Muscle of leg (tissue), 3 donors: ENCODE measurements at regions not wholly inside any gene's neighbourhood (a gene's known extent, or its start where the extent isn't known, plus 50 kb on each side); places are given as distances from the start of the nearest gene placed in this dataset.

Experiments used
- DNase-seq: peaks from one replicate; pipeline ENCODE4 v3.0.0; 2013
- H3K27ac ChIP-seq: one replicate; pipeline ENCODE4 v1.5.1; 2013; ENCODE audit warnings: mild to moderate bottlenecking, low read length, control low read depth
- H3K27me3 ChIP-seq: one replicate; pipeline ENCODE4 v1.6.1; 2013; ENCODE audit warnings: low read length; ENCODE audit not compliant: control insufficient read depth, insufficient read depth
- H3K36me3 ChIP-seq: one replicate; pipeline ENCODE4 v1.6.1; 2013; ENCODE audit warnings: low read length; ENCODE audit not compliant: control insufficient read depth, insufficient read depth
- H3K4me1 ChIP-seq: one replicate; pipeline ENCODE4 v1.6.1; 2013; ENCODE audit warnings: low read length; ENCODE audit not compliant: control insufficient read depth, insufficient read depth
- H3K4me3 ChIP-seq: one replicate; pipeline ENCODE4 v1.5.1; 2013; ENCODE audit warnings: low read length, control low read depth
- H3K9me3 ChIP-seq: replicated peaks from 2 replicates; pipeline ENCODE4 v1.6.1; 2013; ENCODE audit warnings: low read depth, low read length; ENCODE audit not compliant: control insufficient read depth
- WGBS: methylation state at CpG from one replicate; pipeline ENCODE4 v1.1.5; 2013; ENCODE audit warnings: missing lambda C conversion rate; ENCODE audit not compliant: insufficient coverage; 5-methylcytosine and 5-hydroxymethylcytosine counted together

DNA sequence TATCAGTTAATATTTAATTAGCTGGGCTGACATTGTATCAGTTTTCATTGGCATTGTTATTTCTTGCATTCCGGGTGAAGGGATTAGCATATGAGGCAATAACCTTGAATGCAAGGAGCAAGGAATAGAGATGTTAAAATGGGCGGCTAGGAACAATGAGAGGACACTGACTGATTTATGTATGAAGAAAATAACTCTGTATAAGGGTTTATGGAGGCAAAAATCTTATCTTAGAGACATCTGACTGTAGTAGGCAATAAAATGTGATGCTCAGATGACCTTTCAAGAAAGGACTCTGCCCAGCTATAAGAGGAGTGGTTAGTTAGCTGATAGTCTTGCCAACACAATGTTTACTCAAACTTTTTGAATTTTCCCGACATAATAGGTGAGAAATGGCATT, 158.3 kb downstream of the EFHB start:
- H3K36me3 ChIP-seq, result no peaks in the 10 kb centered on the region
- H3K27ac ChIP-seq, result no peak overlapping the region
- no peak overlapping the region for H3K4me3 ChIP-seq
- WGBS, result 71% methylated on average over 1 of the region's 3 CpGs
- H3K27me3 ChIP-seq, result no peaks in the 10 kb centered on the region
- no peaks in the 10 kb centered on the region for H3K9me3 ChIP-seq
- H3K4me1 ChIP-seq, result no peaks in the 10 kb centered on the region
- DNase-seq, result no peak

DNA sequence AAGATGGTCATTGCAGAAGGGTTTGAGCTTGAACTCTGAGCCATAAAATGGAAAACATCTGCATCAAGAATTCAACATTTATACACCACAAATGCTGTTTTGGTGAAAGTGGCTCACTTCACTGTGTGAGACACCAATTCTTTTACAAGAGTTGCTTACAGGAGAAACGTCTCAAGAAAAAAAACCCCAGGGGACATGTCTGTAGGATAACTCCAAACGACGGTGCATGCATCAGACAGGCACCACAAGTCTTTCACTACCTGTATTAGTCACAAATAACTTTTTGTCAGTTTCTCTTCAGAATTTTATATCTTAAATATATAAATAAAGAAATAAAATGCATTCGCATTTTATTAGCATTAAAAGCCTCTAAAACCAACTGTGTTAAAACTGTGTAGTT, 164.3 kb downstream of the EFHB start:
- no peak for DNase-seq
- H3K27ac ChIP-seq, result no peak overlapping the region
- no peak overlapping the region for H3K4me3 ChIP-seq
- H3K4me1 ChIP-seq, result no peaks in the 10 kb centered on the region
- H3K36me3 ChIP-seq, result no peaks in the 10 kb centered on the region
- no peaks in the 10 kb centered on the region for H3K9me3 ChIP-seq
- WGBS, result no CpG with 5 or more reads among the region's 4 CpGs
- H3K27me3 ChIP-seq, result no peaks in the 10 kb centered on the region

DNA sequence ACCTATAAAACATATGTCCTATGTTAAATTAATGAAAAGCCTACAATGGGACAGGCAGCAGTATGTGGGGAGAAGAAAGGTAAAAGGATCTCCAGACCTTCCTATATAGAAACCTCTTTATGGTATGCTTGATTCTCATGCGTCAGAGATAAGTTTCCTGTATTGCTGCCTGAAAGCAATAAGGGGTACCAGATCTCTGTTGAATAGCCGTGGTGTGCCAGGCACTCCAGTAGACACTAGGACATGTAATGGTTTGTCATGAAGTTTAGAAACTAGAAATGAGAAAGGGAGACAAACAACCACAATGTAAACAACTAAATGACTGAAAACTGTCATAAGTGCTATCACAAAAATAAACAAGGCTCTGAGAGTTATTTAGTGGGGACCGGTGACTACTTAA, 168.1 kb downstream of the EFHB start:
- Histone ChIP-seq H3K36me3 (no peaks in the 10 kb centered on the region), H3K9me3 (no peaks in the 10 kb centered on the region), H3K4me3 (no peak overlapping the region), H3K27ac (no peak overlapping the region), H3K4me1 (no peaks in the 10 kb centered on the region), H3K27me3 (no peaks in the 10 kb centered on the region)
- no CpG with 5 or more reads among the region's 3 CpGs for WGBS
- no peak for DNase-seq

DNA sequence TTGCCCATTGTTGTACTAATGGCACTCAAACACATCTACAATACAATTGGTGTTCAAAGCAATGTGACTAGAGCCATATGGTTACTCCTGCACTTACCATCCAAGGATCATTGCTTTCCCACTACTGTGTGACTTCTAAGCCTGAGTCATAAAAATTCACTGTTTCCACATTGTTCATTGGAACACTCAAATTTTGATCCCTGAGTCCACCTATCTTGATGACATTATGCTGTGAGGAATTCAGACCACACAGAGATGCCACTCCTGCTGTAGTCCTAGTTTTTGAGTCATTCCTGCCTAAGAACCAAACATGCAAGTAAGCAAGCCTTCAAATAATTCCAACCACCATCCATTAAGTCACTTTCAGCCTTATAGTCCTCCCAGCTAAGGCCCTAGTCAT, 176.2 kb downstream of the EFHB start:
- Histone ChIP-seq H3K4me1 (no peaks in the 10 kb centered on the region), H3K36me3 (no peaks in the 10 kb centered on the region), H3K27me3 (no peaks in the 10 kb centered on the region), H3K27ac (no peak overlapping the region), H3K9me3 (peaks cover 4% of the 10 kb centered on the region), H3K4me3 (no peak overlapping the region)
- no peak for DNase-seq

DNA sequence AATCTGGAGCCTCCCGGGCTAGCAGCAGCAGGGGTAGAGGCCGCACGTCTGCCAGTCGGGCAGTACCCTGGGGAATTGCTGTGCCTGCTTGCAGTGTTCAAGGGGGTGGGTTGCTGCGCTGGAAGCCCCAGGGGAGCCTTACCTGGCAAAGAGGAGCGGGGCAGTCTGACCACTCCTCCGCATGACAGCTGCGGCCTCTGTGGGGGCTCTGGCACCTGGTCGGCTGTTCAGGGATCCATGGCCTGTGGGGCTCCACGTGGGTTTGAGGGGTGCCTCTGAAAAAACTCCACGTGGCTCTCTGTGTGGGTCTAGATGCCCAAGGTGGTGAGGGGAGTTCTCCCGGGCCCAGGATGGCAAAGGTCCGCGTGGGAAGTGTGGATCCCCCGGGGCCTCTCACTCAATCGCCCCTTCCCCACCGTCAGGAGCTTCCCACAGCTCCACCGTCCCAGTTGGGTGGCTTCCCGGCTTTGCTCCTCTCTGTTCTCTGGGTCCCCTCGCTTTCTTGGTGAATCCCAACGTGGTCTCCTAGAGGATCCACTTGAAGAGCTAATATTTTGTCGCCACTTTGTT, 184.5 kb downstream of the EFHB start:
- 86% methylated on average over 19 of the region's 22 CpGs for WGBS
- peaks cover 6% of the 10 kb centered on the region for H3K9me3 ChIP-seq
- no peaks in the 10 kb centered on the region for H3K36me3 ChIP-seq
- H3K4me3 ChIP-seq, result no peak overlapping the region
- H3K4me1 ChIP-seq, result no peaks in the 10 kb centered on the region
- DNase-seq, result no peak
- H3K27ac ChIP-seq, result no peak overlapping the region
- H3K27me3 ChIP-seq, result no peaks in the 10 kb centered on the region

DNA sequence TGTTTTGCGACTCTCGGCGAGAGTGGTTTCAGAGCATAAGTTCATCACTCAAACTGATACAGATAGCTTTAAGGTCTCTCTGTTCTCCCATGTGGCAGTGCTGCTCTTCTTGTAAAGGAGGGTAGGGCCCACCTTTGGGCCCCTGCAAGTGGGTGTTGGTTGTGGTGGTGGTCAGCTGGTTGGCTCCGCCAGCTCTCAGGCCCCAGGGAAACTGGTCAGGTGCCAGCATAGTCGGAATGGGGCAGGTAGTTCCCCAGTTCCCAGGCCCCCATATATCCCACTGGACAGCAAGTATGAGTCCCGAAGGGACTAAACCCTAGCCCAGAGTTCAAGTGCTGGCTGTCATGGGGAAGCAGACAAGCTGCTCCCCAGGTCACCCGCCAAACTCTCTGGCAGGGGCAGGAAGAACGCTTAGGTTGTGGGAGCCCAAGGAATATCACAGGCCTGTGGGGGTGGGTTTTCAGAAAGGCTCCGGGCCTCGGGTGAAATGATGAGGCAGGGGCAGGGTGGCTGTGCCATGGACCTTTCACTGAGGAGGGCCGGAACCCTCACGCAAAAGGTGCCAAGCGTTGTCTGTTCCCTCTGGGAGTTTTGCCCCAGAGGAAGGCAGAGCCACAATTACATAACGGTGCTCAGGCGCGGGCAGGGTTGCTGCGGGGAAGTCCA, 185.1 kb downstream of the EFHB start:
- WGBS, result 96% methylated on average over 13 of the region's 17 CpGs
- no peaks in the 10 kb centered on the region for H3K36me3 ChIP-seq
- peaks cover 6% of the 10 kb centered on the region for H3K9me3 ChIP-seq
- no peak overlapping the region for H3K4me3 ChIP-seq
- H3K4me1 ChIP-seq, result no peaks in the 10 kb centered on the region
- no peaks in the 10 kb centered on the region for H3K27me3 ChIP-seq
- DNase-seq, result no peak
- no peak overlapping the region for H3K27ac ChIP-seq

DNA sequence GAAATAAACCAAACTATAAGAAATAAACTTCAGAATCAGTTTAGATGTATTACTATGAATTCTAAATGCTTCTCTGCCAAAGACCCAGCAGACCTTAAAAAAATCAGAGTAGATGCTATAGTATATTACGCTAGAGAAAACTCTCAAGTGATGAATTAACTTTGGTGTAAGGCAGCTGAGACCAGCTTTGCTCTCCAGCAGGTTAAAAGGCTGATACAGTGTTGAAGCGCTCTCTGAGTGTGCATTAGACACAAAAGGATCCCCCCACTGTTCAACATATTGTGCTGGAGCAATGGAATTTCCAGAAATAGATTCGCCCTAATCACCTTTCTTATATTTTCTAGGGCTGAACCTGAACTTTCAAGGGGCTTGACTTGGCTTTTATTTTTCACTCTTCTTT, 190.0 kb downstream of the EFHB start:
- no peaks in the 10 kb centered on the region for H3K27me3 ChIP-seq
- no peaks in the 10 kb centered on the region for H3K4me1 ChIP-seq
- no peaks in the 10 kb centered on the region for H3K9me3 ChIP-seq
- H3K4me3 ChIP-seq, result no peak overlapping the region
- no peak overlapping the region for H3K27ac ChIP-seq
- DNase-seq, result no peak
- WGBS, result 60% methylated on average over 1 of the region's 3 CpGs
- no peaks in the 10 kb centered on the region for H3K36me3 ChIP-seq

DNA sequence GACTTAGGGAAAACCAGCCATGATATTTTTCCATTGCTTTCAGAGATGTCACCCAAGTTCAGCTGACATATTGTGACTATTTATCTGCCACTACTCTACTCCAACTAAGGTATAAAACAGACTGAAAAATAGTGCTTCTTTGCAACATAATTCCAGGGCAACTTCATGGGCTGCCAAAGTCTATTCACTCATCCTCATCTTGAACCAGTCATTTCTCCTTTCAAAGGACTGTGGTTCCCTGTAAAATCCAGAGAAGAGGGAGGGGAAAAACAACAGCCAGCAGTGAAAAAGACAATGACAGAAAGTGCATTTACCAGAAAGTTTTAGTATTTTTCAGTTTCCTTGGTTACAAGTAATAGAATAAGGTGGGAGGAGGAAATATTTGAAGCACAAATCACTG, 191.1 kb downstream of the EFHB start:
- Histone ChIP-seq H3K36me3 (no peaks in the 10 kb centered on the region), H3K4me1 (no peaks in the 10 kb centered on the region), H3K9me3 (no peaks in the 10 kb centered on the region), H3K27me3 (no peaks in the 10 kb centered on the region), H3K27ac (no peak overlapping the region), H3K4me3 (no peak overlapping the region)
- DNase-seq, result peak; percentile 27

DNA sequence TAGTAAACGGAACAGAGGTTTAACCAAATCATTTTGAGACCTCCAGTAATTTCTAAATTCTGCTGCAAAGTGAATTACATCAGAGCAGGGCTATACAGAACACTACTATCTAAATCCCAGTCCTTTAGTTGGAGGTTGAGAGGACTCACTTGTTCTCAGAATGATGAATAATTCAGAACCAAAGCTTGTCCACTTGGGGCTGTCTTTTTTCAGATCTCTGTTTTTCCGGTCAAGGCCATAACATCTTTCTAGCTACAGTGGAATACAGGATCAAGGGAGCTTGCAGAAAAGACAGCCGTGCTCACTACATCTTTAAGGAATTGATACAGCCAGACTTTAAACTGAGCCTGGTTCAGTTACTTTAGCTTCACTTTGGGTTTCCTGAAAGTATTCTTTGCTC, 194.5 kb downstream of the EFHB start:
- H3K27me3 ChIP-seq, result no peaks in the 10 kb centered on the region
- H3K36me3 ChIP-seq, result no peaks in the 10 kb centered on the region
- WGBS, result 20% methylated on average over 1 of the region's 3 CpGs
- H3K27ac ChIP-seq, result no peak overlapping the region
- H3K4me3 ChIP-seq, result no peak overlapping the region
- DNase-seq, result no peak
- H3K9me3 ChIP-seq, result peaks cover 2% of the 10 kb centered on the region
- no peaks in the 10 kb centered on the region for H3K4me1 ChIP-seq

DNA sequence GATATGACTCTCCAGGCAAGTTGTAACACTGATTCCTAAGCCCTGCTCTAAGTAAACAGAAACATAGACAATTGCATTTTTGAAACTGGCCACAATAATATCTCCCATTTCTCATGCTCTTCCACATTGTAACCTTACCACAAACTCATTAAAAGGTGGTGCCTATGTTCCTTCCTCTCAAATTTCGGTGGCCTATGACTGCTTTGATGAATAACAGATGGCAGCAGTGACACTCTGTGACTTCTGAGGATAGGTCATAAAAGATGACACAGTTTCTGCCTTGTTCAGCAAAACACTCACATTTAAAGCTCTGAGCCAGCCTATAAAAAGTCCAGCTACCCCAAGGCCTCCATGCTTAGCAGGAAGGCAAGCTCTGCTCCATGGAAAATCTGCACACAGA, 195.2 kb downstream of the EFHB start:
- no peak for DNase-seq
- Histone ChIP-seq H3K27me3 (no peaks in the 10 kb centered on the region), H3K4me3 (no peak overlapping the region), H3K4me1 (no peaks in the 10 kb centered on the region), H3K27ac (no peak overlapping the region), H3K36me3 (no peaks in the 10 kb centered on the region), H3K9me3 (peaks cover 2% of the 10 kb centered on the region)
- WGBS, result no CpG with 5 or more reads among the region's 1 CpG

DNA sequence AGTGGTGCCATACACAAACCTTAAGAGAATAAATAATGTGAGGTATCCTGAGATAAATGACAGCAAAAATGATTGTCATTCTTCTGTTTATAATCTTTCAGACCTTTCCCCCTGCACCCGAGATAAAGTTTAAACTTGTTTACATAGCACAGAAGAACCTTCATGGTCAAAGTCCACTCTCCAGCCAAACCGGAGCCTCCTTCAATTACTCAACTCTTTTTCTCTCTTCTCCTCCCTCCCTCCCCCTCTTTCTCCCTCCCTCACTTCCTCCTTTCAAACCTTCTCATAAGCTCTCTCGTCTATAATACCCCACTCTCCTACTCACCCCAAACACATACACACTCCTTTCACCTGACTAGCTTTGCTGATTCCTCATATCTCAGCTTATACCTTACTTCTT, 198.9 kb downstream of the EFHB start:
- no peak for DNase-seq
- Histone ChIP-seq H3K4me3 (no peak overlapping the region), H3K27ac (no peak overlapping the region), H3K9me3 (peaks cover 2% of the 10 kb centered on the region), H3K36me3 (no peaks in the 10 kb centered on the region), H3K4me1 (no peaks in the 10 kb centered on the region), H3K27me3 (no peaks in the 10 kb centered on the region)
- WGBS, result 64% methylated on average over 3 of the region's 3 CpGs
